K562 (cell line): ENCODE measurements at regions not wholly inside any gene's neighbourhood (a gene's known extent, or its start where the extent isn't known, plus 50 kb on each side); places are given as distances from the start of the nearest gene placed in this dataset.

Experiments used
- CC2D1A ChIP-seq: fragments of 450-650 bp; IDR thresholded peaks from 2 replicates; pipeline ENCODE4 v1.6.1; 2017; ENCODE audit warnings: mild to moderate bottlenecking
- E2F4 ChIP-seq: sonication (generic); formaldehyde crosslinking; IDR thresholded peaks from 2 replicates; pipeline ENCODE4 v1.8.0; 2022; ENCODE audit warnings: mild to moderate bottlenecking, low read depth, missing genetic modification reagents
- HDAC1 ChIP-seq, 2 experiments: fragments of 450-650 bp; IDR thresholded peaks; 2 replicates each; pipeline ENCODE4 v1.6.1; 2016 to 2017; ENCODE audit warnings: inconsistent platforms in 1 of 2, mild to moderate bottlenecking in 1 of 2, moderate library complexity in 1 of 2
- HMGXB4 ChIP-seq: sonication (generic); formaldehyde crosslinking; IDR thresholded peaks from 2 replicates; pipeline ENCODE4 v1.8.1; 2023; ENCODE audit warnings: mild to moderate bottlenecking, missing genetic modification reagents
- NFIC ChIP-seq: fragments of 450-650 bp; IDR thresholded peaks from 2 replicates; pipeline ENCODE4 v1.6.1; 2017; ENCODE audit warnings: mild to moderate bottlenecking, inconsistent platforms
- NR2C2 ChIP-seq, 2 experiments: fragments of 200-800 bp in 1 of 2; sonication (Bioruptor generic) in 1 of 2; sonication (generic) in 1 of 2; formaldehyde crosslinking in 1 of 2; IDR thresholded peaks; 2 replicates each; pipeline versions ENCODE4 v1.6.1 to v1.8.0; 2016 to 2022; ENCODE audit warnings: mild to moderate bottlenecking in 1 of 2, missing compliant biosample characterization in 1 of 2, missing genetic modification characterization in 1 of 2, missing genetic modification reagents in 1 of 2
- RB1 ChIP-seq: fragments of 450-650 bp; IDR thresholded peaks from 2 replicates; pipeline ENCODE4 v1.6.1; 2017; ENCODE audit warnings: low read depth, mild to moderate bottlenecking
- SIN3B ChIP-seq: fragments of 450-650 bp; IDR thresholded peaks from 2 replicates; pipeline ENCODE4 v1.6.1; 2017; ENCODE audit warnings: low read depth, mild to moderate bottlenecking, moderate library complexity
- SPI1 ChIP-seq: IDR thresholded peaks from 2 replicates; pipeline ENCODE4 v1.6.1; 2011; ENCODE audit warnings: low read depth, low read length, control low read depth, borderline replicate concordance
- TAF1 ChIP-seq: IDR thresholded peaks from 2 replicates; pipeline ENCODE4 v1.6.1; 2011; ENCODE audit warnings: mild to moderate bottlenecking, low read length, moderate library complexity; ENCODE audit not compliant: insufficient read depth, control insufficient read depth, severe bottlenecking; ENCODE audit errors: extremely low read depth
- WHSC1 ChIP-seq: IDR thresholded peaks from one replicate; pipeline ENCODE4 v1.6.1; 2012; ENCODE audit warnings: low read length, control low read depth, inconsistent platforms
- ZBTB8A ChIP-seq: fragments of 450-650 bp; IDR thresholded peaks from 2 replicates; pipeline ENCODE4 v1.6.1; 2018; ENCODE audit warnings: mild to moderate bottlenecking, moderate library complexity; ENCODE audit not compliant: partially characterized antibody
- ZFP1 ChIP-seq: fragments of 450-650 bp; formaldehyde crosslinking; IDR thresholded peaks from 2 replicates; pipeline ENCODE4 v1.4.0; 2020; ENCODE audit warnings: mild to moderate bottlenecking, mixed read lengths
- ZNF407 ChIP-seq: fragments of 450-650 bp; IDR thresholded peaks from 2 replicates; pipeline ENCODE4 v1.6.1; 2016; ENCODE audit warnings: low read depth
- ZNF707 ChIP-seq: fragments of 250-450 bp; sonication (Bioruptor Pico); conservative IDR thresholded peaks from 2 replicates; pipeline ENCODE4 v1.8.0; 2022; ENCODE audit warnings: inconsistent platforms, mild to moderate bottlenecking, moderate library complexity

- peak; percentile 5; the same call in 1 of the 2 replicates for TF ChIP-seq SPI1
- no peak for TF ChIP-seq ZBTB8A
- TF ChIP-seq ZFP1 (CRISPR knock-in tag): no peak
- TF ChIP-seq CC2D1A: peak; percentile 96
- no peak for TF ChIP-seq SIN3B
- TF ChIP-seq NFIC: peak; percentile 97
- TF ChIP-seq TAF1: peak; percentile 64
- TF ChIP-seq RB1: no peak; the same call in 1 of the 2 replicates
- no peak for TF ChIP-seq E2F4
- no peak for TF ChIP-seq HMGXB4 (CRISPR knock-in tag)
- TF ChIP-seq ZNF707 (CRISPR knock-in tag): no peak
- peak in 1 of 2 experiments; percentile 98; a peak in 3 of 4 replicates for TF ChIP-seq HDAC1 (IDR thresholded peaks at IDR 0.05)
- TF ChIP-seq ZNF407: no peak
- no peak for TF ChIP-seq WHSC1
- no peak for TF ChIP-seq NR2C2 (CRISPR knock-in tag; IDR thresholded peaks at IDR 0.05)
- peak; percentile 75 for TF ChIP-seq NR2C2 (tag; IDR thresholded peaks at IDR 0.05)
These were observed 62.9 kb upstream of the ZEB2 start (continued) for GRCh38 chr2:144582651-144583380.
